ENCODE measurements at regions not wholly inside any gene's neighbourhood (a gene's known extent, or its start where the extent isn't known, plus 50 kb on each side); places are given as distances from the start of the nearest gene placed in this dataset.

DNA sequence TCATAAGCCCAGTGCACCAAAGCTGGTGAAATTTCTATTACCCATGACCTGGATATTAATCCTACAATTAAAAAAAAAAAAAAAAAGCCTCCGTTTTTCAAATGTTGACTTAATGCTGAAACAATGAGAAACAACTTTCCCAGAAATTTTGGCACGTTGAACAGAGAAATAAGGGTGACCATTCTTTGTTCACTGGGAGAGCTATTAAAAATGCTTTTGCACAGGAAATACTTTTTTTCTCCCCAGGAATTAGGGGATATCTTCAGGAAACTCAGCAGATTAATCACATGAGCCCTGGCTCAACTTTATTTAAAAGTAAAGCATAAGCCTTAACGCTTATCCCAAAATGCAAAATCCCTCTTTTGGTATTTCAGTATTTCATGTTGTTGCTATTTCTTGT is 54.8 kb upstream of the FLRT2 start:
- TF ChIP-seq, protein P1, sequence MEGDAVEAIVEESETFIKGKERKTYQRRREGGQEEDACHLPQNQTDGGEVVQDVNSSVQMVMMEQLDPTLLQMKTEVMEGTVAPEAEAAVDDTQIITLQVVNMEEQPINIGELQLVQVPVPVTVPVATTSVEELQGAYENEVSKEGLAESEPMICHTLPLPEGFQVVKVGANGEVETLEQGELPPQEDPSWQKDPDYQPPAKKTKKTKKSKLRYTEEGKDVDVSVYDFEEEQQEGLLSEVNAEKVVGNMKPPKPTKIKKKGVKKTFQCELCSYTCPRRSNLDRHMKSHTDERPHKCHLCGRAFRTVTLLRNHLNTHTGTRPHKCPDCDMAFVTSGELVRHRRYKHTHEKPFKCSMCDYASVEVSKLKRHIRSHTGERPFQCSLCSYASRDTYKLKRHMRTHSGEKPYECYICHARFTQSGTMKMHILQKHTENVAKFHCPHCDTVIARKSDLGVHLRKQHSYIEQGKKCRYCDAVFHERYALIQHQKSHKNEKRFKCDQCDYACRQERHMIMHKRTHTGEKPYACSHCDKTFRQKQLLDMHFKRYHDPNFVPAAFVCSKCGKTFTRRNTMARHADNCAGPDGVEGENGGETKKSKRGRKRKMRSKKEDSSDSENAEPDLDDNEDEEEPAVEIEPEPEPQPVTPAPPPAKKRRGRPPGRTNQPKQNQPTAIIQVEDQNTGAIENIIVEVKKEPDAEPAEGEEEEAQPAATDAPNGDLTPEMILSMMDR (IDR thresholded peaks at IDR 0.05): no peak
- no peak for TF ChIP-seq EP300 (IDR thresholded peaks at IDR 0.05)

Measured in upper lobe of left lung (tissue), 4 donors.